H9 (cell line): ENCODE measurements at regions not wholly inside any gene's neighbourhood (a gene's known extent, or its start where the extent isn't known, plus 50 kb on each side); places are given as distances from the start of the nearest gene placed in this dataset.

Source experiments
- DNase-seq: peaks from one replicate; pipeline ENCODE4 v3.0.0-alpha.2; 2017
- H2AFZ ChIP-seq: one replicate; pipeline ENCODE4 v1.6.1; 2013; ENCODE audit warnings: mild to moderate bottlenecking, low read length, control low read depth, moderate library complexity
- H2AK5ac ChIP-seq: 2 replicates; pipeline ENCODE4 v1.6.1; 2013; ENCODE audit warnings: low read length, control low read depth, mixed read lengths; ENCODE audit not compliant: insufficient read length
- H2BK120ac ChIP-seq: one replicate; pipeline ENCODE4 v1.6.1; 2013; ENCODE audit warnings: low read depth, mild to moderate bottlenecking, low read length, control low read depth, inconsistent platforms; ENCODE audit not compliant: poor library complexity, severe bottlenecking
- H2BK12ac ChIP-seq: 2 replicates; pipeline ENCODE4 v1.6.1; 2013; ENCODE audit warnings: low read length, control low read depth, mixed read lengths, low read depth; ENCODE audit not compliant: insufficient read length
- H2BK15ac ChIP-seq: 2 replicates; pipeline ENCODE4 v1.6.1; 2013; ENCODE audit warnings: low read depth, low read length, control low read depth
- H2BK20ac ChIP-seq: one replicate; pipeline ENCODE4 v1.6.1; 2013; ENCODE audit warnings: low read depth, mild to moderate bottlenecking, low read length, control low read depth, inconsistent platforms; ENCODE audit not compliant: poor library complexity, severe bottlenecking
- H2BK5ac ChIP-seq: 2 replicates; pipeline ENCODE4 v1.6.1; 2013; ENCODE audit warnings: low read length, control low read depth, mixed read lengths; ENCODE audit not compliant: insufficient read length
- H3K14ac ChIP-seq: 2 replicates; pipeline ENCODE4 v1.6.1; 2013; ENCODE audit warnings: low read length, control low read depth; ENCODE audit not compliant: insufficient read depth
- H3K18ac ChIP-seq: 2 replicates; pipeline ENCODE4 v1.6.1; 2013; ENCODE audit warnings: low read depth, mild to moderate bottlenecking, mixed read lengths, low read length, control low read depth; ENCODE audit not compliant: insufficient read length
- H3K23ac ChIP-seq: 2 replicates; pipeline ENCODE4 v1.6.1; 2013; ENCODE audit warnings: low read length, control low read depth, mixed read lengths, low read depth; ENCODE audit not compliant: insufficient read length
- H3K23me2 ChIP-seq: 2 replicates; pipeline ENCODE4 v1.6.1; 2013; ENCODE audit warnings: low read depth, mild to moderate bottlenecking, mixed read lengths, low read length, control low read depth; ENCODE audit not compliant: insufficient read length, poor library complexity, severe bottlenecking
- H3K27ac ChIP-seq: 2 replicates; pipeline ENCODE4 v1.5.1; 2013; ENCODE audit warnings: low read length, control low read depth, mixed read lengths, low read depth; ENCODE audit not compliant: insufficient read length
- H3K27me3 ChIP-seq: 2 replicates; pipeline ENCODE4 v1.6.1; 2013; ENCODE audit warnings: low read length, control low read depth, inconsistent platforms; ENCODE audit not compliant: insufficient read depth
- H3K4ac ChIP-seq: 2 replicates; pipeline ENCODE4 v1.6.1; 2013; ENCODE audit warnings: low read depth, mild to moderate bottlenecking, control low read depth, inconsistent platforms, low read length, moderate library complexity
- H3K4me1 ChIP-seq: 2 replicates; pipeline ENCODE4 v1.6.1; 2013; ENCODE audit warnings: low read length, control low read depth, inconsistent platforms; ENCODE audit not compliant: insufficient read depth
- H3K4me2 ChIP-seq: 2 replicates; pipeline ENCODE4 v1.6.1; 2013; ENCODE audit warnings: low read length, control low read depth, mixed read lengths; ENCODE audit not compliant: insufficient read length, insufficient read depth
- H3K56ac ChIP-seq: 2 replicates; pipeline ENCODE4 v1.6.1; 2013; ENCODE audit warnings: low read depth, mild to moderate bottlenecking, mixed read lengths, low read length, control low read depth; ENCODE audit not compliant: insufficient read length
- H3K79me1 ChIP-seq: 2 replicates; pipeline ENCODE4 v1.6.1; 2013; ENCODE audit warnings: low read depth, mild to moderate bottlenecking, moderate library complexity, low read length, control low read depth, inconsistent platforms; ENCODE audit not compliant: insufficient read depth, poor library complexity, severe bottlenecking
- H3K79me2 ChIP-seq: 2 replicates; pipeline ENCODE4 v1.6.1; 2013; ENCODE audit warnings: low read length, control low read depth, inconsistent platforms; ENCODE audit not compliant: insufficient read depth
- H3K9ac ChIP-seq: 2 replicates; pipeline ENCODE4 v1.6.1; 2013; ENCODE audit warnings: low read length, control low read depth, mixed read lengths; ENCODE audit not compliant: insufficient read length; ENCODE audit errors: extremely low read depth
- H3K9me3 ChIP-seq: one replicate; pipeline ENCODE4 v1.6.1; 2013; ENCODE audit warnings: low read depth, low read length, inconsistent platforms; ENCODE audit not compliant: control insufficient read depth
- H3T11ph ChIP-seq: one replicate; pipeline ENCODE4 v1.6.1; 2013; ENCODE audit warnings: mild to moderate bottlenecking, low read length, control low read depth, inconsistent platforms
- H4K20me1 ChIP-seq: one replicate; pipeline ENCODE4 v1.6.1; 2013; ENCODE audit not compliant: control insufficient read depth, insufficient read length, insufficient read depth
- H4K5ac ChIP-seq: 2 replicates; pipeline ENCODE4 v1.6.1; 2013; ENCODE audit warnings: low read depth, mild to moderate bottlenecking, mixed read lengths, low read length, control low read depth; ENCODE audit not compliant: insufficient read length
- H4K8ac ChIP-seq: replicated peaks from 2 replicates; pipeline ENCODE4 v1.6.1; 2013; ENCODE audit warnings: low read length, control low read depth, mixed read lengths, low read depth; ENCODE audit not compliant: insufficient read length
- H4K91ac ChIP-seq: 2 replicates; pipeline ENCODE4 v1.6.1; 2013; ENCODE audit warnings: low read depth, mild to moderate bottlenecking, moderate library complexity, mixed read lengths, low read length, control low read depth; ENCODE audit not compliant: insufficient read length
- H3K27ac Mint-ChIP-seq, 3 experiments: 2 replicates in 2 of 3; 3 replicates in 1 of 3; pipeline ENCODE4 v1.8.0; 2020 to 2021; ENCODE audit warnings: mixed read lengths in 3 of 3, mild to moderate bottlenecking in 1 of 3, moderate library complexity in 1 of 3
- H3K27me3 Mint-ChIP-seq: 2 replicates; pipeline ENCODE4 v1.8.0; 2021; ENCODE audit warnings: low read depth, mild to moderate bottlenecking, moderate library complexity, mixed read lengths
- H3K36me3 Mint-ChIP-seq, 3 experiments: 2 replicates in 2 of 3; 3 replicates in 1 of 3; pipeline ENCODE4 v1.8.0; 2020 to 2021; ENCODE audit warnings: low read depth in 3 of 3, mixed read lengths in 3 of 3; ENCODE audit not compliant: insufficient read depth in 1 of 3
- H3K4me1 Mint-ChIP-seq, 2 experiments: 2 replicates each; pipeline ENCODE4 v1.8.0; 2020; ENCODE audit warnings: mixed read lengths in 2 of 2
- H3K4me3 Mint-ChIP-seq, 2 experiments: 2 replicates in 1 of 2; 3 replicates in 1 of 2; pipeline ENCODE4 v1.8.0; 2020 to 2021; ENCODE audit warnings: mild to moderate bottlenecking in 2 of 2, mixed read lengths in 2 of 2, moderate library complexity in 1 of 2
- H3K9me3 Mint-ChIP-seq, 2 experiments: 2 replicates in 1 of 2; 3 replicates in 1 of 2; pipeline ENCODE4 v1.8.0; 2020; ENCODE audit warnings: mild to moderate bottlenecking in 2 of 2, mixed read lengths in 2 of 2, moderate library complexity in 1 of 2
- WGBS: extraction: QIAGEN DNeasy Blood & Tissue Kit; methylation state at CpG from one replicate; pipeline ENCODE4 v1.1.7; 2013; ENCODE audit warnings: missing lambda C conversion rate, low lambda C conversion rate, mixed read lengths; ENCODE audit not compliant: insufficient read length; ENCODE audit errors: extremely low coverage; 5-methylcytosine and 5-hydroxymethylcytosine counted together
- TF ChIP-seq, protein P1 (sequence below): fragments of 200-600 bp; sonication (generic); conservative IDR thresholded peaks from 3 replicates; pipeline ENCODE4 v1.8.0; 2021; ENCODE audit warnings: antibody characterized with exemption, mild to moderate bottlenecking

DNA sequence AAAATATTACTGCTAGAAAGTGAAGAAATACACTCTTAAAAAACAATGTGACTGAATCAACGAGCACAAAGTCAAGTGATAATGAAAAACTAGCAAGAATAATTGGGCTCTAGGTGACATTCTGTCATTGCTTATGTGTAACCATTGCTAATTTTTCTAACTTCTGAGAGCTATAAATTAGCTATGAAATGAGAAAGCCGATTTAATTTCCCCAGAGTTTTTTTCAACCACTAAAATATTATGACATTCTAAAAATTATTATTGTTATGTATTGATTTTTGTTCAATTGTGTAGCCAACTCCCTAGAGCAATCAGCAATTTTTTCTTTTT is 458.6 kb upstream of the ATXN8OS start:
- Histone ChIP-seq H3K9ac (no peak overlapping the region), H3T11ph (no peak overlapping the region), H3K56ac (no peak overlapping the region), H2BK12ac (no peak overlapping the region), H3K79me1 (no peaks in the 10 kb centered on the region), H3K27ac (no peak overlapping the region), H3K79me2 (no peaks in the 10 kb centered on the region), H3K4ac (no peak overlapping the region), H2BK5ac (no peak overlapping the region), H4K91ac (no peak overlapping the region), H2AK5ac (no peak overlapping the region), H4K20me1 (no peaks in the 10 kb centered on the region), H3K18ac (no peak overlapping the region), H3K9me3 (peaks cover 9% of the 10 kb centered on the region), H3K4me1 (no peaks in the 10 kb centered on the region), H3K23me2 (no peaks in the 10 kb centered on the region), H2AFZ (no peak overlapping the region), H3K27me3 (no peaks in the 10 kb centered on the region), H3K4me2 (no peak overlapping the region), H4K8ac (no peak overlapping the region), H4K5ac (no peak overlapping the region), H3K23ac (no peak overlapping the region), H2BK120ac (no peak overlapping the region), H2BK15ac (no peak overlapping the region), H2BK20ac (no peak overlapping the region), H3K14ac (no peak overlapping the region)
- Mint-ChIP-seq H3K27ac (no peak overlapping the region), H3K27me3 (no peaks in the 10 kb centered on the region), H3K4me1 (peaks cover 3 to 4% of the 10 kb centered on the region in 2 experiments; a peak in 3 of 4 replicates), H3K36me3 (peaks cover 2 to 7% (median 5%) of the 10 kb centered on the region in 3 experiments; a peak in 4 of 7 replicates), H3K9me3 (peaks cover 7 to 8% of the 10 kb centered on the region in 2 experiments; a peak in 3 of 5 replicates), H3K4me3 (no peak overlapping the region)
- TF ChIP-seq, protein P1, sequence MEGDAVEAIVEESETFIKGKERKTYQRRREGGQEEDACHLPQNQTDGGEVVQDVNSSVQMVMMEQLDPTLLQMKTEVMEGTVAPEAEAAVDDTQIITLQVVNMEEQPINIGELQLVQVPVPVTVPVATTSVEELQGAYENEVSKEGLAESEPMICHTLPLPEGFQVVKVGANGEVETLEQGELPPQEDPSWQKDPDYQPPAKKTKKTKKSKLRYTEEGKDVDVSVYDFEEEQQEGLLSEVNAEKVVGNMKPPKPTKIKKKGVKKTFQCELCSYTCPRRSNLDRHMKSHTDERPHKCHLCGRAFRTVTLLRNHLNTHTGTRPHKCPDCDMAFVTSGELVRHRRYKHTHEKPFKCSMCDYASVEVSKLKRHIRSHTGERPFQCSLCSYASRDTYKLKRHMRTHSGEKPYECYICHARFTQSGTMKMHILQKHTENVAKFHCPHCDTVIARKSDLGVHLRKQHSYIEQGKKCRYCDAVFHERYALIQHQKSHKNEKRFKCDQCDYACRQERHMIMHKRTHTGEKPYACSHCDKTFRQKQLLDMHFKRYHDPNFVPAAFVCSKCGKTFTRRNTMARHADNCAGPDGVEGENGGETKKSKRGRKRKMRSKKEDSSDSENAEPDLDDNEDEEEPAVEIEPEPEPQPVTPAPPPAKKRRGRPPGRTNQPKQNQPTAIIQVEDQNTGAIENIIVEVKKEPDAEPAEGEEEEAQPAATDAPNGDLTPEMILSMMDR = no peak
- WGBS = no CpG with 5 or more reads among the region's 2 CpGs
- DNase-seq = no peak
